ENCODE measurements at regions not wholly inside any gene's neighbourhood (a gene's known extent, or its start where the extent isn't known, plus 50 kb on each side); places are given as distances from the start of the nearest gene placed in this dataset.

DNA sequence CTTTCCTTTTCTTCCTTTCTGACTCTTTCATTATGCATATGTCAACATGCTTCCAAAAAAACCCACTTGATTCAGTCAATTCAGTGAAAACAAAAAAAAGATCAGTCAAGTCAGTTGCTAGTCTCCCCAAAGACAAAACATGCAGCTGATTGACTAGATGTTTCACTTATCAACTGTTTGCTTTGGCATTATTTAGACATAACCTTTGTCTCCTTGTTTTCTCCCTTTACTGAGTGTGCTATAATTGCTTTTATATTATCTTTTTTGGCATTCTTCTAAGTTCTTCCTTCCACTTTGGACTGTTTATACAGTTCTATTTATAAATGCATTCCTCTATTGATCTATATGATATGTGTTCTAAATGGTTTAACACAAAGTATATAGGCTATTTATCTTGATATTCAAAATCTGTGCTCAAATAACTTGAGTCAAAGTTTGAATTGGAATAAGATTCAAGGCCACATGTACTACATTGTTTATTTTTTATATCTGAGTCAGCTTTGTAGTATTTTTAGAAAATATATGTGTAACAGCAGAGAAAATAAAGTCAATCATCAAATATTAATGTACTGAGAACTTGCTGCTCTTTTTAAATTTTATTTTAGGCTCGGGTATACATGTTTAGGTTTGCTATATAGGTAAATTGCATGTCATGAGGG, 260.5 kb downstream of the CENPW start:
- DNase-seq (ENCODE audit: insufficient read length, low spot score) (no peak), FAIRE-seq (no peak)

GRCh38 chr6:126603410-126603809, 263.5 kb downstream of the CENPW start:
- FAIRE-seq (no peak), DNase-seq (ENCODE audit: insufficient read length, low spot score) (no peak)

DNA sequence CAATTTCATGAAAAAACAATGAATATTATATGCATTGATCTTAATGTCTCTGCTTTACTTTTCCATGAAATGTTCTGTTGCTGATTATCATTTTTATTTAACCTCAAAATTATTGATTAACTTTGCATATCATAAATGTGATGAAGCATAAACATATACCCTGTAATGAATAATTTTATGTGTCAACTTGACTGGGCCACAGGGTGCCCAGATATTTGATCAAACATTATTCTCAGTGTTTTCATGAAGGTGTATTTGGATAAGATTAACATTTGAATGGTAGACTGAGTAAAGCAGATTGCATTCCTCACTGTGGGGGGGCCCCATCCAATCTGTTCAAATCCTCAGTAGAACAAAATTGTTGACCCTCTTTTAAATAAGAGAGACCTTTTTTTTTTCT, 265.2 kb downstream of the CENPW start:
- no peak for DNase-seq (ENCODE audit: insufficient read length, low spot score)
- FAIRE-seq, result no peak

- FAIRE-seq, result no peak
- no peak for DNase-seq (ENCODE audit: insufficient read length, low spot score)
Observed at GRCh38 chr6:126607289-126607688, 267.4 kb downstream of the CENPW start.

DNA sequence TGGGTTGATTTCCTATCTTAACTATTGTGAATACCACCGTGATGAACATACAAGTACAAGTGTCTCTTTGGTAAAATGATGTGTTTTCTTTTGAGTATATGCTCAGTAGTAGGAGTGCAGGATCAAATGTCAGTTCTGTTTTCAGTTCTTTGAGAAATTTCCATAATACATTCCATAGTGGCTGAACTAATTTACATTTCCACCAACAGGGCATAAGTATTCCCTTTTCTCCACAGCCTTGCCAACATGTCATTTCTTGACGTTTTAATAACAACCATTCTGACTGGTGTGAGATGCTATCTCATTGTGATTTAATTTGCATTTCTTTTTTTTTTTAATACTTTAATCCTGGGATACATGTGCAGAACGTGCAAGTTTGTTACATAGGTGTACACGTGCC, 268.8 kb downstream of the CENPW start:
- no peak for FAIRE-seq
- DNase-seq (ENCODE audit: insufficient read length, low spot score), result no peak

DNA sequence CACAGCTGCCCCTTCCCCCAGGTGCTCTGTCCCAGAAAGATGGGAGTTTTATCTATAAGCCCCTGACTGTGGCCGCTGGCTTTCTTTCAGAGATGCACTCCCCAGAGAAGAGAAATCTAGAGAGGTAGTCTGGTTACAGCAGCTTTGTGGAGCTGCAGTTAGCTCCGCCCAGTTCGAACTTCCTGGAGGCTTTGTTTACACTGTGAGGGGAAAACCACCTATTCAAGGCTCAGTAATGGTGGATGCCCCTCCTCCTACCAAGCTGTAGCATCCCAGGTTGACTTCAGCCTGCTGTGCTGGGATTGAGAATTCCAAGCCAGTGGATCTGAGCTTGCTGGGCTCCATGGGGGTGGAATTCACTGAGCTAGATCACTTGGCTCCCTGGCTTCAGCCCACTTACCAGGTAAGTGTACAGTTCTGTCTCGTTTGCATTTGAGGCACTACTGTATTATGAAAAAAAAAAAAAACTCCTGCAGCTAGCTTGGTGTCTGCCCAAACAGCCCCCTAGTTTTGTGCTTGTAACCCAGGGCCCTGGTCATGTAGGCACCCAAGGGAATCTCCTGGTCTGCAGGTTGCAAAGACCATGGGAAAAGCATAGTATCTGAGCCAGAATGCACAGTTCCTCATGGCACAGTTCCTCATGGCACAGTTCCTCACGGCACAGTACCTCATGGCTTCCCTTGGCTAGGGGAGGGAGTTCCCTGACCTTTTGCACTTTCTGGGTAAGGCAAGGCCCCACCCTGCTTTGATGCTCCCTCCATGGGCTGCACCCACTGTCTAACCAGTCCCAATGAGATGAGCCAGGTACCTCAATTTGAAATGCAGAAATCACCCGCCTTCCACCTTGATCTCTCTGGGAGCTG, 275.0 kb downstream of the CENPW start:
- DNase-seq (ENCODE audit: insufficient read length, low spot score) (no peak), FAIRE-seq (no peak)

GRCh38 chr6:126616866-126617265, 277.0 kb downstream of the CENPW start:
- FAIRE-seq (no peak), DNase-seq (ENCODE audit: insufficient read length, low spot score) (no peak)

DNA sequence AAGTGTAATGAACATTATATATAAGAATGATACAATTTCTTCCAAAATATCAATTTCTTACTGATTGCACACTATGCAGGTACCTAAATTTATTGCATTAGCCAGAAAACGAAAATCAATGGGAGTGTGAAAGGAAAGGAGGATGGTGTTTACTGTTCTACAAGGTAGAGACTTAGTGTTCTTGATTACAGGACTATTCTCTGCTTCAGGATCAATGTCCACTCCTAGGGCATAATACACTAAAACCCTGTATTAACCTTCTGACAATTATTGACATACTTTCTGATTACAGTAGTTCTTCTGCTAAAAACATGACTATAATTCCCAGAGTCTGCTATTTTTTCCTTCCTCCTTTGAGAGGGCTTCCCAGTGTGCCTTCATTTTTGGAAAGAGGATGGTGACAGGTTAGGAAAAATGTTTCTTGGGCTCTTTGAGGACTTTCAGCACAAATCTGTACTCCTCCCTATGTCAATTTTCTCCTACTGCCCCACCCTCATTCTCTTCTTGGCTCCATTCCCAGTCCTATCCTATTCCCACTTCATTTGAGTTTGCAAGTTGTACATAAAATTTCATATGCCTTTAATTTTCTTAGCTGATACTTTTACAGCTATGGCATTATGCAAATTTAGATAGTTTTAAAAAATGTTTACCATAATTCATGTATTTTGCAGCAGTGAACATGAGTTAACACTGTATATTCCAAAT, 278.9 kb downstream of the CENPW start:
- no peak for FAIRE-seq
- no peak for DNase-seq (ENCODE audit: insufficient read length, low spot score)

DNA sequence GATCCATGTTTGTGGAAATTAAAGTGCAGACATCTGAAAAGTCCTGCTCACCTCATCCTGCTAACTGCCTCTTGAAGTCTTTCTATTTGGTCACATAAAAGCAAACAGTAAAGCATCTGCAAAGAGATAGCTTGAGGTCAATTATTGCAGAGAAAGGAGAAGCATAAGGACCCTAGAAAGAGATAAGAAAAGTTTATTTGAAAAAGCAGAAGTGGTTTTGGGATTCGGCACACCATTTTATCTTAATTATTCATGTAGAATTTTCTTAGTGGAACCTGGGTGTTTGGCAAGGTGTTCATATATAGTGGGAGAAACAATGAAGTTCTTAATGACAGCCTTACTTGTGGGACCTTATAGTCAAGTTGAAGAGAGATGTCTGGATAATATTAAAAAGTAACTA, 280.8 kb downstream of the CENPW start:
- FAIRE-seq (no peak), DNase-seq (ENCODE audit: insufficient read length, low spot score) (no peak)

DNA sequence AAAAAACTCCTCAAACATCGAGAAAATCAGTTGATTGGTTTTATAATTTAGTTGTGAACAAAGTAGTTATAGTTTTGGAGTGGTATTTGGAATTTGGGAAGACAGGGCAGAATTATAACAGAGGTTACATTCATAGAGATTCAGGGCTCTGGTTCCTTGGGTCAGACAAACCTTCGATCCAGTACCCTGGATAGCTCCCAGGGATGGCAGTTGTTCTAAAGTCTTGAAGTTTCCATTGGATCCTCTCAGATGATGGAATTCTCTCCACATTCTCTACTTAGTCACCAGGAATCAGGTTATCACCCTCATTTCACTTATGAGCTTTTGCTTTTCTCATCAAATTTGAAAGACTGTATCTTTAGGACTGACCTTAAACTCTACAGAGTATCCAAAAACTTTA, 285.1 kb downstream of the CENPW start:
- DNase-seq (ENCODE audit: insufficient read length, low spot score), result no peak
- no peak for FAIRE-seq

DNA sequence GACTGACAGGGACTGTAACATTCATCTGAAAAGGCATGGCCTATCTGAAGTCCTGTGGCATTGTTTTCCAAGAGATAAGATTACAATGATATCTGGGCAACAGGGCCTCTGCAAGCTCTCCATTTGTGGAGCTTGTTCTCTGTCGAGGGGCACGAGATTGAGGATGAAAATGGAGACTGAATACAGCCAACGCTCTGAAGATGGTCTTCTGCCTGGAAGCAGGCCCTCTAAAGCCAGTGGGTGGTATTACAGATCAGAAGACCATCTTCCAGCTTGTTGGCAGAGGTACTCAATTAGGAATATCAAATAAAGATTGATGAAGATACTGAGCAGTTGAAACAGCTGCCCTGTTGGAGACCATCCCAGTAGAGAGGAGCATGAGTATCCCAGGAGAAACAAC, 288.2 kb downstream of the CENPW start:
- DNase-seq (ENCODE audit: insufficient read length, low spot score) (no peak), FAIRE-seq (no peak)

- DNase-seq (ENCODE audit: insufficient read length, low spot score), result no peak
- no peak for FAIRE-seq
Observed at GRCh38 chr6:126631363-126631762, 291.4 kb downstream of the CENPW start.

DNA sequence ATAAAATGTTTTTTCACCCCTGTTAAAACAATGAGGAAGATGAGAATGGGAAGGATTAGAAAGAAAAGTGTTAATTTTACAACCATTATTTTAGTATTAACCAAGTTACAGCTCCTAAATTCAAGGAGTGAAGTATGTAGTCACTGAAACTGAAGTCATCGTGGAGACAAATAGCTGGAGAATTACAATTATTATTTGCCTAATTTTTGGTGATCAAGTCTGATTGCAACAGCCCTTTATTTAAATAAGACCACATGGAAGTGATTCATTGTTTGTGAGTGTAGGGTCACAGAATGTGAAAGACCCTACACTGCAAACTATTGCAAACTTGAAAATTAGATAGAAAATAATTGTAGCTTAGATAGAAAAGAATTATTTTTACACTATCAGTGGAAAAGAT, 292.4 kb downstream of the CENPW start:
- FAIRE-seq (no peak), DNase-seq (ENCODE audit: insufficient read length, low spot score) (no peak)

DNA sequence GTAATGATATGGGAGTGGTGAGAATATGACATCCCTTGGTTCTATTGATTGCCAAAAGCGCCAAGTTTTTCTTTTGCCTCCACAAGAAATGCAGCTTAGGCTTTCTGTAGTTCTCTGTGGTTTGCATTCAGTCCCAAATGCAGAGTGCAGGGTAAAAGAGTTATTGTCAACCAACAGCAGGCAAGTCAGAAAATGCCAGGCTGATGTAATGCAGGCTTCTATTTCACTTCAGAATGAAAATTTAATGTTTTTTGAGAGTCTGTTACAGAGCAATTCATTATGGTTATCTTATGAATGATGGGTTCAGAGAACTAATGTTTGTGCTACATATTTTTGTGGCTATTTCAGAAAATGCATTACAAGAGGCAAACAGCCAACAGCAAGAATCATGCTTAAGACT, 293.5 kb downstream of the CENPW start:
- DNase-seq (ENCODE audit: insufficient read length, low spot score) (no peak), FAIRE-seq (no peak)

DNA sequence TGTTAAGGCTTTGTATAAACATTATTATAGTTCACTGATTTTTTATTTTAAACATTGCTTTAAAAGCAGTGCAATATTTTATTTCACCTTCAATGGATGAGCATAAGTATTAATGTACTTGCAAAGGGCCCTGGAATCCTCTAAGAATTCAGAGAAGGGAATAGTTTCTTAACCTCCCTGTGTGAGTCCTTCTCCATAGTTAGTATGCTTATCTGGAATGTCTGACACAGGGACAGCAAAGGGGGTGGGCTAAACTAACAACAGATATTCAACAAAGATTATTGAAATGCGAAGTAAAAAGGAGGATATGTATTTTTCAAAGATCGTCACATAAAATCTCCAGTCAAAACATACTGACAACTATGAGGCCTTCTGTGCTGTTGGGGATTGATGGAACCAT, 300.4 kb downstream of the CENPW start:
- no peak for FAIRE-seq
- no peak for DNase-seq (ENCODE audit: insufficient read length, low spot score)

GRCh38 chr6:126640921-126641320, 301.0 kb downstream of the CENPW start:
- FAIRE-seq (no peak), DNase-seq (ENCODE audit: insufficient read length, low spot score) (no peak)

GRCh38 chr6:126641641-126642040, 301.7 kb downstream of the CENPW start:
- no peak for FAIRE-seq

DNA sequence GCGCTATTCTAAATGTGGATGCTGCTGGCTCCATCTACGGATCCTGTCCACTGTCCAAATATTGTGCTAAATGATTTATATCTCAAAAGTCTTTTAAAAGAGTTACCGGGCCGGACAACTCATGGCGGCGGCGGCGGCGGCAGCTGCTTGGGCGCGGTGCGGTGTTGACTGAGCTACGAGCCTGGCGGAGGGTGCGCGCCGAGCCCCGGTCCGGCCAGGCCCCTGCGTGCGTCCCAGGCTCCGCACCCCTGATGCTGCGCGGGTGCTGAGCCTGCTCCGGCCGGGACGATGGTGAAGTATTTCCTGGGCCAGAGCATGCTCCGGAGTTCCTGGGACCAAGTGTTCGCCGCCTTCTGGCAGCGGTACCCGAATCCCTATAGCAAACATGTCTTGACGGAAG, 303.4 kb downstream of the CENPW start:
- DNase-seq (ENCODE audit: insufficient read length, low spot score) (no peak), FAIRE-seq (no peak)

More at GRCh38 chr6:126641641-126642040, 301.7 kb downstream of the CENPW start:
- DNase-seq (ENCODE audit: insufficient read length, low spot score), result no peak

DNA sequence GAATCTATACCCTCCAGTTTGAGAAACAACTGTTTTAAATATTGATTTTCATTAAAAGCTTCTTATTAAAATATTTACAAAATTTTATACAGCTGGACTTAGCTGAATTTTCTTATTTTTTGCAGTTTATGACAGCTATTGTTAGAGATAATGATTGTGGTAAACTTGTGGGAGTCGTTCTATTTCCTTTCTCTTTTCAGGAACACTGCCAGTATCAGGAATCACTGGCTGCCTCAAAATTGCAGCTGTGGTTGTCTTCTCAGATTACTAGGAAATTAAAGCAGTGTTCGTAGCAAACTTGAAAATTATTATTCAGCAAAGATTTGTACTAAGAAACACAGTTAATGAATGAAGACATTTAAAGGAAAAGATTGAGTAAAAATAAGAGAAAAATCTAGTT, 311.0 kb downstream of the CENPW start:
- FAIRE-seq (no peak), DNase-seq (ENCODE audit: insufficient read length, low spot score) (no peak)

GRCh38 chr6:126657561-126658175, 317.8 kb downstream of the CENPW start:
- no peak for DNase-seq (ENCODE audit: insufficient read length, low spot score)
- no peak for FAIRE-seq

DNA sequence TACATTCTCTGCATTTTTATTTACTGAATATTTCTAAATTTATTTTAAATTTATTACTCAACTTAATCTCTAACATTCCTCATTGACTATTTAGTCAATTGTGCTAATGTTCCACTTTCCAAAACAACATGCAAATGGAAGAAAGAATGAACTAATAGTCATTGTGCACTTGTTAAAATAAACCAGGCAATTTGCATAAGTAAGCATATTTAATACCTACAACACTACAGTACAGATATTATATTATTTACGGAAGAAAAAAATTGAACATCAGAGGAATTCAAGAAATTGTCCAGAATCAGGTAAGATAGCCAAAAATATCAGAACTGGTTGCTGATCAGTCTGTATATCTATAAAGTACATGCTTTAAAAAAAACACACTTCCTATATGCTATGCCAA, 320.5 kb downstream of the CENPW start:
- no peak for FAIRE-seq
- DNase-seq (ENCODE audit: insufficient read length, low spot score), result no peak
